Coronary artery (tissue), 2 donors: ENCODE measurements at regions not wholly inside any gene's neighbourhood (a gene's known extent, or its start where the extent isn't known, plus 50 kb on each side); places are given as distances from the start of the nearest gene placed in this dataset.
"Not testable (repeated sequence)": the region's sequence is repeated elsewhere in the genome, so short reads cannot be mapped to it uniquely, and the experiment has no call there.

Experiments used
- DNase-seq: peaks from one replicate; pipeline ENCODE4 v3.0.0-alpha.2; 2017; ENCODE audit warnings: low spot score
- H3K27ac ChIP-seq, 2 donors: fragments of 200-600 bp; sonication (generic); one replicate each; pipeline ENCODE4 v1.5.1; 2016 to 2019
- H3K4me3 ChIP-seq: fragments of 200-600 bp; sonication (generic); 2 replicates; pipeline ENCODE4 v1.5.1; 2016; ENCODE audit warnings: mild to moderate bottlenecking, moderate library complexity
- CTCF ChIP-seq: fragments of 200-600 bp; sonication (generic); IDR thresholded peaks from one replicate; pipeline ENCODE4 v1.5.1; 2019; ENCODE audit warnings: antibody characterized with exemption

GRCh38 chr7:157476654-157477549, 140.1 kb downstream of the DNAJB6 start:
- no peak for TF ChIP-seq CTCF
- no peak overlapping the region for H3K27ac ChIP-seq
- peak; percentile 55 for DNase-seq
- H3K4me3 ChIP-seq, result no peak overlapping the region

- no peak for TF ChIP-seq CTCF
- Histone ChIP-seq H3K27ac (no peak overlapping the region), H3K4me3 (no peak overlapping the region)
- peak; percentile 70 for DNase-seq
Observed at GRCh38 chr7:157477550-157478212, 140.9 kb downstream of the DNAJB6 start.

- DNase-seq, H3K27ac ChIP-seq, H3K4me3 ChIP-seq: not testable (repeated sequence)
Observed at GRCh38 chr7:157478611-157479010, 141.8 kb downstream of the DNAJB6 start.

GRCh38 chr7:157479326-157479725, 142.5 kb downstream of the DNAJB6 start:
- no peak overlapping the region for H3K27ac ChIP-seq
- DNase-seq, result peak; percentile 45
- no peak overlapping the region for H3K4me3 ChIP-seq
- no peak for TF ChIP-seq CTCF

GRCh38 chr7:157480371-157481050, 143.7 kb downstream of the DNAJB6 start:
- TF ChIP-seq CTCF, result no peak
- H3K4me3 ChIP-seq, result no peak overlapping the region

GRCh38 chr7:157481389-157481788, 144.6 kb downstream of the DNAJB6 start:
- Histone ChIP-seq H3K27ac (no peak overlapping the region), H3K4me3 (no peak overlapping the region)
- TF ChIP-seq CTCF, result no peak
- no peak for DNase-seq

More at GRCh38 chr7:157480371-157481050, 143.7 kb downstream of the DNAJB6 start:
- H3K27ac ChIP-seq, result no peak overlapping the region
- DNase-seq, result no peak

GRCh38 chr7:157482025-157482424, 145.2 kb downstream of the DNAJB6 start:
- no peak for TF ChIP-seq CTCF
- Histone ChIP-seq H3K4me3 (no peak overlapping the region), H3K27ac (no peak overlapping the region)
- DNase-seq, result peak; percentile 9
